ENCODE measurements at regions not wholly inside any gene's neighbourhood (a gene's known extent, or its start where the extent isn't known, plus 50 kb on each side); places are given as distances from the start of the nearest gene placed in this dataset.

- TF ChIP-seq ADNP (CRISPR knock-in tag; IDR thresholded peaks at IDR 0.05) (no peak), PAWR (CRISPR knock-in tag; IDR thresholded peaks at IDR 0.05; ENCODE audit: borderline replicate concordance) (no peak), KMT2B (CRISPR knock-in tag; IDR thresholded peaks at IDR 0.05) (no peak), CTCF (CRISPR knock-in tag; IDR thresholded peaks at IDR 0.05) (no peak)
Measured at GRCh38 chr6:144953552-144954240, 668.6 kb downstream of the UTRN start.

Data from HepG2 (cell line).